ENCODE measurements at regions not wholly inside any gene's neighbourhood (a gene's known extent, or its start where the extent isn't known, plus 50 kb on each side); places are given as distances from the start of the nearest gene placed in this dataset.

GRCh38 chr7:26076691-26077090 is 75.3 kb upstream of the NFE2L3 start:
- TF ChIP-seq, protein P1, sequence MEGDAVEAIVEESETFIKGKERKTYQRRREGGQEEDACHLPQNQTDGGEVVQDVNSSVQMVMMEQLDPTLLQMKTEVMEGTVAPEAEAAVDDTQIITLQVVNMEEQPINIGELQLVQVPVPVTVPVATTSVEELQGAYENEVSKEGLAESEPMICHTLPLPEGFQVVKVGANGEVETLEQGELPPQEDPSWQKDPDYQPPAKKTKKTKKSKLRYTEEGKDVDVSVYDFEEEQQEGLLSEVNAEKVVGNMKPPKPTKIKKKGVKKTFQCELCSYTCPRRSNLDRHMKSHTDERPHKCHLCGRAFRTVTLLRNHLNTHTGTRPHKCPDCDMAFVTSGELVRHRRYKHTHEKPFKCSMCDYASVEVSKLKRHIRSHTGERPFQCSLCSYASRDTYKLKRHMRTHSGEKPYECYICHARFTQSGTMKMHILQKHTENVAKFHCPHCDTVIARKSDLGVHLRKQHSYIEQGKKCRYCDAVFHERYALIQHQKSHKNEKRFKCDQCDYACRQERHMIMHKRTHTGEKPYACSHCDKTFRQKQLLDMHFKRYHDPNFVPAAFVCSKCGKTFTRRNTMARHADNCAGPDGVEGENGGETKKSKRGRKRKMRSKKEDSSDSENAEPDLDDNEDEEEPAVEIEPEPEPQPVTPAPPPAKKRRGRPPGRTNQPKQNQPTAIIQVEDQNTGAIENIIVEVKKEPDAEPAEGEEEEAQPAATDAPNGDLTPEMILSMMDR (IDR thresholded peaks at IDR 0.05), result no peak
- no peak for TF ChIP-seq POLR2A (IDR thresholded peaks at IDR 0.05)

Measured in adrenal gland (tissue), 5 donors.